ENCODE measurements at regions not wholly inside any gene's neighbourhood (a gene's known extent, or its start where the extent isn't known, plus 50 kb on each side); places are given as distances from the start of the nearest gene placed in this dataset.

- Mint-ChIP-seq H3K9me3 (peaks cover 0 to 4% of the 10 kb centered on the region in 2 experiments; a peak in 1 of 5 replicates), H3K27me3 (ENCODE audit: low read depth) (no peaks in the 10 kb centered on the region), H3K27ac (no peak overlapping the region; a peak in 2 of 7 replicates), H3K4me3 (no peak overlapping the region), H3K4me1 (peaks cover 11 to 23% of the 10 kb centered on the region in 2 experiments), H3K36me3 (ENCODE audit: insufficient read depth in 1 of 3, low read depth in 3 of 3) (peaks cover 0 to 3% (median 3%) of the 10 kb centered on the region in 3 experiments; a peak in 2 of 7 replicates)
- H2BK15ac ChIP-seq (ENCODE audit: low read depth, low read length) = no peak overlapping the region
- H2BK20ac ChIP-seq (ENCODE audit: low read depth, low read length, poor library complexity, severe bottlenecking) = no peak overlapping the region
- no peak overlapping the region for H2BK5ac ChIP-seq (ENCODE audit: insufficient read length, low read length)
- H2BK12ac ChIP-seq (ENCODE audit: insufficient read length, low read depth, low read length) = no peak overlapping the region
- H4K20me1 ChIP-seq (ENCODE audit: control insufficient read depth, insufficient read depth, insufficient read length) = no peaks in the 10 kb centered on the region
- H3T11ph ChIP-seq (ENCODE audit: low read length) = no peak overlapping the region
- no peak overlapping the region for H3K56ac ChIP-seq (ENCODE audit: insufficient read length, low read depth, low read length)
- H2AFZ ChIP-seq (ENCODE audit: low read length) = no peak overlapping the region
- no peak overlapping the region for H3K23ac ChIP-seq (ENCODE audit: insufficient read length, low read depth, low read length)
- H4K5ac ChIP-seq (ENCODE audit: insufficient read length, low read depth, low read length) = no peak overlapping the region
- no peak overlapping the region for H3K18ac ChIP-seq (ENCODE audit: insufficient read length, low read depth, low read length)
- no peak overlapping the region for H4K8ac ChIP-seq (replicated peaks; ENCODE audit: insufficient read length, low read depth, low read length)
- H3K9ac ChIP-seq (ENCODE audit: extremely low read depth, insufficient read length, low read length) = no peak overlapping the region
- H3K27me3 ChIP-seq (ENCODE audit: insufficient read depth, low read length) = no peaks in the 10 kb centered on the region
- no peak overlapping the region for H4K91ac ChIP-seq (ENCODE audit: insufficient read length, low read depth, low read length)
- no peak overlapping the region for H2AK5ac ChIP-seq (ENCODE audit: insufficient read length, low read length)
- no peak overlapping the region for H3K4ac ChIP-seq (ENCODE audit: low read depth, low read length)
- H3K4me2 ChIP-seq (ENCODE audit: insufficient read depth, insufficient read length, low read length) = no peak overlapping the region
- TF ChIP-seq, protein P1, sequence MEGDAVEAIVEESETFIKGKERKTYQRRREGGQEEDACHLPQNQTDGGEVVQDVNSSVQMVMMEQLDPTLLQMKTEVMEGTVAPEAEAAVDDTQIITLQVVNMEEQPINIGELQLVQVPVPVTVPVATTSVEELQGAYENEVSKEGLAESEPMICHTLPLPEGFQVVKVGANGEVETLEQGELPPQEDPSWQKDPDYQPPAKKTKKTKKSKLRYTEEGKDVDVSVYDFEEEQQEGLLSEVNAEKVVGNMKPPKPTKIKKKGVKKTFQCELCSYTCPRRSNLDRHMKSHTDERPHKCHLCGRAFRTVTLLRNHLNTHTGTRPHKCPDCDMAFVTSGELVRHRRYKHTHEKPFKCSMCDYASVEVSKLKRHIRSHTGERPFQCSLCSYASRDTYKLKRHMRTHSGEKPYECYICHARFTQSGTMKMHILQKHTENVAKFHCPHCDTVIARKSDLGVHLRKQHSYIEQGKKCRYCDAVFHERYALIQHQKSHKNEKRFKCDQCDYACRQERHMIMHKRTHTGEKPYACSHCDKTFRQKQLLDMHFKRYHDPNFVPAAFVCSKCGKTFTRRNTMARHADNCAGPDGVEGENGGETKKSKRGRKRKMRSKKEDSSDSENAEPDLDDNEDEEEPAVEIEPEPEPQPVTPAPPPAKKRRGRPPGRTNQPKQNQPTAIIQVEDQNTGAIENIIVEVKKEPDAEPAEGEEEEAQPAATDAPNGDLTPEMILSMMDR (conservative IDR thresholded peaks at IDR 0.05) = no peak
- H3K79me2 ChIP-seq (ENCODE audit: insufficient read depth, low read length) = no peaks in the 10 kb centered on the region
- DNase-seq = no peak
- H3K9me3 ChIP-seq (ENCODE audit: control insufficient read depth, low read depth, low read length) = no peaks in the 10 kb centered on the region
- H3K79me1 ChIP-seq (ENCODE audit: insufficient read depth, low read depth, low read length, poor library complexity, severe bottlenecking) = no peaks in the 10 kb centered on the region
- H3K23me2 ChIP-seq (ENCODE audit: insufficient read length, low read depth, low read length, poor library complexity, severe bottlenecking) = no peaks in the 10 kb centered on the region
- H3K27ac ChIP-seq (ENCODE audit: insufficient read length, low read depth, low read length) = no peak overlapping the region
- H2BK120ac ChIP-seq (ENCODE audit: low read depth, low read length, poor library complexity, severe bottlenecking) = no peak overlapping the region
- H3K14ac ChIP-seq (ENCODE audit: insufficient read depth, low read length) = no peak overlapping the region
- WGBS (ENCODE audit: extremely low coverage, insufficient read length, low lambda C conversion rate) = no CpG with 5 or more reads among the region's 4 CpGs
- H3K4me1 ChIP-seq (ENCODE audit: insufficient read depth, low read length) = peaks cover 2% of the 10 kb centered on the region; the same call in 1 of the 2 replicates
Observed at GRCh38 chr12:66735275-66735674, 56.4 kb upstream of the GRIP1 start.
